ENCODE measurements at regions not wholly inside any gene's neighbourhood (a gene's known extent, or its start where the extent isn't known, plus 50 kb on each side); places are given as distances from the start of the nearest gene placed in this dataset.

DNA sequence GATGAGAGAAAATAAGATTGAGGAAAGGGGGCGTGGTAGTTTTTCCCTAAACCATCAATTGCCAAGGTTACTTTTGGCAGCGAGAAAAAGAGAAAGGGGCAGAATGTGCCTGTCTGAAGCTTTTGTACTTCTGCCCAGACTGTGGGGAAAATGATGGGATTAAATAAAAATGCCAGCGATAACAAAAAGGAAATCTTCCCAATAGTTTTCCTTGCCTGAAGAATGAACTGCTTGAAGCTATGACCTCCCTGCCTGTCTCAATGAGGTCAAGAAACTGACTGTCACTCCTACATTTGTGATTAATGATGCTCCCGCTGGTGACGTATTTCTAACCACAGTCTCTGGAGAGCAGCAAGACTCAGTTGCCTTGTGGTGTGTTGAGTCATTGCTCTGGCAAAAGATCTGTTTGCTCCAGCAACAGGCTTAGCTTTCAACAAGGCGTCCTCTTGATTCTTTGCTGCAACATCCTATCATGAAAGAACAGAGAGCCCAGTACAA, 1051.5 kb downstream of the DIAPH3 start:
- no peak overlapping the region for H3K4me3 ChIP-seq (replicated peaks; ENCODE audit: low read depth, low read length)
- DNase-seq (ENCODE audit: extremely low read depth, low read depth) = peak; percentile 2
- no peak for TF ChIP-seq CTCF (IDR thresholded peaks at IDR 0.05; ENCODE audit: low read depth, low read length, missing control alignments)

- DNase-seq (ENCODE audit: extremely low read depth, low read depth) = no peak
- TF ChIP-seq CTCF (IDR thresholded peaks at IDR 0.05; ENCODE audit: low read depth, low read length, missing control alignments) = no peak
- H3K4me3 ChIP-seq (replicated peaks; ENCODE audit: low read depth, low read length) = no peak overlapping the region
Measured at GRCh38 chr13:59119475-59119874, 1044.3 kb downstream of the DIAPH3 start.

DNA sequence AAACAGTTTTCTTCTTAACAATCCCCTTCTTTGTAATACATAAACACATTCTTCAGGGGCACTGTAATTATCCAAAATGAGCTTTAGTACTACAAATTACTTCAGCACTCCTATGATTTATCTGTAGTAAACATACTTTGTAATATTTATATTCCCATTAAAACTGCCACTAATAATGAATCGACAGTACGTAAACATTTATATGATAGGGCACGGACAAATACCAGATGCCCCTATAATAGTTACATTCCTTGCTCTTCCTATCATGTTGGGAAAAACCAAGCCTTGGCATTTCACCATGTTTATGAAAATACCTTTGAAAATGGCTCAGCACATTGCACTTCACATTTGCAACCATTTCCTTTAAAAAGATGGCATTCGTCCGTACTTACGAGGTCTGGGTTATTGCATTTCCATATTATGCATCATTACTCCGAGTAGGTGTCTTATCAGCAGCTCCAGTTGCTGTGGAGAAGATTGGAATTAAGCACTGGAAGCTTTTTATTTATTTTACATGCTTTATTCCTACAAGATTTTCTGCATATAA, 1043.4 kb downstream of the DIAPH3 start:
- no peak overlapping the region for H3K4me3 ChIP-seq (replicated peaks; ENCODE audit: low read depth, low read length)
- no peak for TF ChIP-seq CTCF (IDR thresholded peaks at IDR 0.05; ENCODE audit: low read depth, low read length, missing control alignments)
- no peak for DNase-seq (ENCODE audit: extremely low read depth, low read depth)

- no peak for TF ChIP-seq CTCF (IDR thresholded peaks at IDR 0.05; ENCODE audit: low read depth, low read length, missing control alignments)
- DNase-seq (ENCODE audit: extremely low read depth, low read depth) = no peak
- no peak overlapping the region for H3K4me3 ChIP-seq (replicated peaks; ENCODE audit: low read depth, low read length)
Measured at GRCh38 chr13:59121507-59121906, 1042.2 kb downstream of the DIAPH3 start.

DNA sequence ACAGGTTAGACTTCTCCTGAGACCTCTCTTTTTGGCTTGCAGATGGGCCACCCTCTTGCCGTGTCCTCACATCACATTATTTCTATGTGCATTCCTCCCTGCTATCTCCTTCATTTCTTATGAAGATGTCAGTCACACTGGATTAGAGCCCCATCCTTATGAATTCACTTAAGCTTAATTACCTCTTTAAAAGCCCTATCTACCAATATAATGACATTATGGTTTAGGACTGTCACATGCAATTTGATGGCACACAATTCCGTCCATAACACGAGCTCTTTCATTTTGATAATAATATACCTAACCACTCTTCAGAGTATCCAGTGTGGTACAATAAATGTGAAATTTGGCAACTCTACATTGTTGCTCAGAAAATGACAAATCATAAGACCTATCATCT, 1037.3 kb downstream of the DIAPH3 start:
- no peak for TF ChIP-seq CTCF (IDR thresholded peaks at IDR 0.05; ENCODE audit: low read depth, low read length, missing control alignments)
- DNase-seq (ENCODE audit: extremely low read depth, low read depth) = no peak

GRCh38 chr13:59133903-59134302, 1029.8 kb downstream of the DIAPH3 start:
- no peak for TF ChIP-seq CTCF (IDR thresholded peaks at IDR 0.05; ENCODE audit: low read depth, low read length, missing control alignments)
- no peak for DNase-seq (ENCODE audit: extremely low read depth, low read depth)
- no peak overlapping the region for H3K4me3 ChIP-seq (replicated peaks; ENCODE audit: low read depth, low read length)

More for the DNA sequence above, 1037.3 kb downstream of the DIAPH3 start:
- H3K4me3 ChIP-seq (replicated peaks; ENCODE audit: low read depth, low read length) = no peak overlapping the region

GRCh38 chr13:59144700-59145099, 1019.0 kb downstream of the DIAPH3 start:
- TF ChIP-seq CTCF (IDR thresholded peaks at IDR 0.05; ENCODE audit: low read depth, low read length, missing control alignments) = no peak
- no peak for DNase-seq (ENCODE audit: extremely low read depth, low read depth)
- no peak overlapping the region for H3K4me3 ChIP-seq (replicated peaks; ENCODE audit: low read depth, low read length)
